HPDE6-E6E7 (cell line): ENCODE measurements at regions not wholly inside any gene's neighbourhood (a gene's known extent, or its start where the extent isn't known, plus 50 kb on each side); places are given as distances from the start of the nearest gene placed in this dataset.

Experiments used
- DNase-seq: peaks from one replicate; pipeline ENCODE4 v3.0.0; 2011; ENCODE audit warnings: missing footprints; ENCODE audit errors: extremely low spot score

DNA sequence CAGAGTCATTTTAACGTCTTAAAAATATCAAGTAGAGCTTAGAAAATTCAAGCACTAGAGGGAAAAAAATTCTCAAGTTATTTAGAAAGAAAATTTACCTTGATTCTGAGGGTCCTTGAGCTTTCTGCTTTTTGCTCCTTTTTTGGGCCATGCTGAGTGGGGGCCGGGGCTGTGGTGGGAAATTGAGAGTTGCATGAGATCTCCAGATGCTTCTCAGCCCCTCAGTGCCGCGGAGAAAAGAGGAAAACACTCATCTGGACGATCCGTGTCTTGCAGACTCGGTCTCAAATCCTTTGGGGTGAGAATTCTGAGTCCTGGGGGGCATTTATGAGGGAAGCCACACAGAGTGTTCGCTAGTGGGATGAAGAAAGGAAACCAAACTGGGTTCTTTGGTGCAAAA, 700.8 kb downstream of the TBC1D22A start:
- DNase-seq: no peak

DNA sequence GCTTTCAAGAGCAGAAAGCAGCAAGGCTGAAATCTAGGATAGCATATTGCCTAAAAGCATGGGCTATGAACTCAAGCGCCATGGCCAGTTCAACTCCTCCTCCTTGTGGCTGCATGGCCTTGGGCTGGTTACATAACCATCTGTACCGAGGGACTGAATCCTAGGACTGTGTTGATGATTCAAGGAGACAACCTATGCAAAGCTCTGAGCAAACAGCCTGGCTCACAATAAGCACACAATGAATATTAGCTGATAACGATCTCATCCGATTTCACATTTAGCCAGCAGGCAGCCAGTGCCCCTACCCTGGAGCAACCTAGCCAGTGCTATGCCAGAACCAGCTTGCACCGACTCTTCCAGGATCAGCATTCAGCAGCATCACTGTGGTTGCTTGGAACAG, 698.4 kb downstream of the TBC1D22A start:
- no peak for DNase-seq

DNA sequence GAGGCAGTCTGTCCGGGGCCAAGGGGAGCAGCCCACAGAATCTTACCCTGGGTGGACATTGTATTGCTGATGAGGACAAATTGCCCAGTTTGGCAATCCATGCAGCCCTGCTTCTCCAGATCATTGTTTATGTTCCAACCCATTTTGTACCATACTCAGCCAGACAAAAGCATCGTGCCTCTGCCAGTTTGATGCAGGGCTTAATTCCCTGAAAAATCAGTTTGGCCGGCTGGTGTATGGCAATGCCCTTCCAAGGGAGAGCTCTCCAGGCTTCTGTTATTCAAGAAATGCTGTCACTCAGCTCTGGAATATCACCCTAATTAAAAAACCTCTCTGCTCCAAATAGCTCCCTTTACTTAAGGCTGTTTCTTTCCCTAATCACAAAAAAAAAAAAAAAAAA, 697.7 kb downstream of the TBC1D22A start:
- no peak for DNase-seq

DNA sequence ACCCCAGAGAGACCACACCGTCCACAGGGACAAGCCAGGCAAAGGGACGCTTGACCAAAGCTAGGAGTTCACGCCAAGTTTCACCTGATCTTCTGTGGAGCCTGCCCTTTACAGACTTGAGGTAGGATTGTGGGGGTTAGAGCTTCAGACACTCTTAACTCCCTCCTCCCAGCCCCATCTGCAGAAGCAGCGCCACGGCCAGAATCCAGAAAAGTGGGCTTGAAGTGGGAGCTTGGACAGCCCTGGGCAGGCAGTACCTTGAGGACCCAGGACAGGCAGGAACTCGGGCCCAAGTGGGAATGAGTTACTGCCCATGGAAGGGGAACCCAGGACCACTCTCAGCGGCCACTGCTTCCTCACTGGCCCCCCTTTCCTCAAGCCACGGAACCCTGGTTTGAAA, 695.9 kb downstream of the TBC1D22A start:
- DNase-seq: no peak

DNA sequence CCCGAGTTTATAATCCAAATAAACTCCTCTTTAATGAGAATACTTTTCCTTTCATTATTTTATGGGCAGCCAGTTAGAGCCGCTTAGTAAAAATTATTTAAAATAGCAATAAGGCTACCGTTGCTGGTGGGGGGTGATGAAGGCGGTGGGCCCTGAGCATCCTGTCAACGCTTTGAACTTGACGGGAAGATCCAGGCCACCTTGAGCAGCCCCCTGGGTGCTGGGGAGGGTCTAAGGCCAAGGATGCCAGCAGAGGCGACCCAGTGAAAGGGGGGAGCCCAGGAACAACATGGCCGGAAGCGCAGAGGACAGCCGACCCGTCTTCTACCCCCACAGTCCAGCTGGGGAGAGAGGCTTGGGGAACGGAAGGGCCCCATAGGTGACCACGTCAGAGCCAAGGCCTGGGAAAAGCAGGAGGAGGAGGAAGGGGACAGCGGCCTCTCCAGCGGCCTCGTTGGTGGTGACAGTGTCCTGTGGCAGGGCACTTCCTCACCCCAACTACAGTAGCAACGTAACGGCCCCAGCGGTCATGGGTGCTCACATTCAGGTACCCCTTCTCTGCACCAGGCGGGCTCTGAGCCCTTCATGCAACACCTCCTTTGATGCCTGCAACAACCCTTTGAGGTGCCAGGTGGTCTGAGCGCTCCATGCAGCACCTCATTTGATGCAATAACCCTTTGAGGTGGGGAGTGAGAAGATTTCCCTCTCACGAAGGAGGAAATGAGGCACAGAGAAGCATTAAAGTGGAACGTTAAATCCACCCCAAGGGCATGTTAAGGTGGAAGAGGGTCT, 695.3 kb downstream of the TBC1D22A start:
- no peak for DNase-seq

DNA sequence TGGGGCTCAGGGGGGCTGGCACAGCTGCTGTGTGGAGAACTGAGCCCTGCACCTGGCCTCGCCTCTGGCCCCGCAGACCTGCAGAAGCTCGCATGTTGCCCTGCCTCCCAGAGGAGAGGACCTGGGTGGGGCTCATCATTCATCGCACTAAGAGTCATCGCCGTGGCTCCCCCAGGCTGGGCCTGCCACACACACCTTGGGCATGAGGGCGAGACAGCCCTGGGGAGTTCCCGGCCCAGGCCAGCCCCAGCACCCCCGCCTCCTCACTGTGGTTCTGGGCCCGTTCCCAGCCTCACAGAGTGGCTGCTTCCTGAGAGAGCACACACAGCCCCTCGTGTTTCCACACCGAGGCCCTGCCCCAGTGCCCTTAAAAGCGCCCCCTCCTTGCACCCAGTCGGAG, 694.6 kb downstream of the TBC1D22A start:
- DNase-seq: no peak

DNA sequence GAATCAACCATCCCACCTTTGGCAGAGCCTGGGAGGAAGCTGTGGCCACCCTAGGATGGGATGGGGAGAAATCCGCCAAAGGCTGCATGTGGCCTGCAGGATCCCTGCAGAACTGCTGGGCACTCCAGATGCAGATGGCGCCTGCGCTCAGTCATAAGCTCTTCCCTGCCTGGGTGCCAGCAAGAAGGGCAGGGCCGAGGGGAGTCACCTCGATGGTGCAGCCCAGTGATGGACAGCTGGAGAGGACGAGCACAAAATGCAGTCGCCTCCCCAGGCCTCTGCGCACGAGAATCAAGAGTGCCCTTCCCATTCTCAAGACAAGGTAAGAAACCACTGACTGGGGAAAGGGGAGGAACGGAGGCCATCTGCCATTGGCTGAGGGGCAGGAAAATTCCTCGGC, 693.6 kb downstream of the TBC1D22A start:
- no peak for DNase-seq

DNA sequence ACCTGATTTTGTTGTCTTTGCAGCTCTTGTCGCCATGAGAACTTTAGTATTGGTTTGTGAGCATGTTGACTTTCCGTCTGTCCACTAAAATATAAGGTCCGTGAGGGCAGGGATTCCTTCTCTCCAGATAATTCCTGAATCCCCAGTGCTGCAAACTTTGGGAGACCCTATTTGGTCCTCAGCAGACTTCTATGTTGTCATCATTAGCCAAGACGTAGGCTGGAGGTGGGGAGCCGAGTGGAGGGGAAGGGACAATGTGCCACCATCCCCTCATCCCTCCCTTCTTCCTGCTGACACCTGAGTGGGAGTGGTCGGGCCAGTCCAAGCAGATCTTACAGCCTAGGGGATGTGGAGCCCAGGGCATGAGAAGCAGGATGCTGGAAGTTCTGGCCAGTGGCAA, 690.6 kb downstream of the TBC1D22A start:
- DNase-seq: no peak

DNA sequence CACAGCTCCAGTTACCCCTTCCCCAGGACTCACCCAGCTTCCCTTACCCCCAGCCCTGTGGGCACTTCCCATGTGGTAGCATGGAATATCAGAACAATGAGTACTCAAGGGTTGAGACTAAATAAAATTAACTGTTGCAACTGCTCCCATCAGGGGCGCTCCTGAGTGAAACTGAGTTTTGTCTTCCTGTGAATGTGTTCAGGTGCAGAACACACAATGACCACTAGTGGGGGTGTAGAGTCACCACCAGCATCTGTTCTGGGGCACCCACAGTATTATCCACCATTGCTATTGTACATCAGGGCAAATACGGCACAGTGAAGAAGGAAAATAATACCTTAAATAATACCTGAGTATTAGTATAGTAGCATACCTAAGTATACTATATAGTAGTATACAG, 689.7 kb downstream of the TBC1D22A start:
- DNase-seq: no peak

DNA sequence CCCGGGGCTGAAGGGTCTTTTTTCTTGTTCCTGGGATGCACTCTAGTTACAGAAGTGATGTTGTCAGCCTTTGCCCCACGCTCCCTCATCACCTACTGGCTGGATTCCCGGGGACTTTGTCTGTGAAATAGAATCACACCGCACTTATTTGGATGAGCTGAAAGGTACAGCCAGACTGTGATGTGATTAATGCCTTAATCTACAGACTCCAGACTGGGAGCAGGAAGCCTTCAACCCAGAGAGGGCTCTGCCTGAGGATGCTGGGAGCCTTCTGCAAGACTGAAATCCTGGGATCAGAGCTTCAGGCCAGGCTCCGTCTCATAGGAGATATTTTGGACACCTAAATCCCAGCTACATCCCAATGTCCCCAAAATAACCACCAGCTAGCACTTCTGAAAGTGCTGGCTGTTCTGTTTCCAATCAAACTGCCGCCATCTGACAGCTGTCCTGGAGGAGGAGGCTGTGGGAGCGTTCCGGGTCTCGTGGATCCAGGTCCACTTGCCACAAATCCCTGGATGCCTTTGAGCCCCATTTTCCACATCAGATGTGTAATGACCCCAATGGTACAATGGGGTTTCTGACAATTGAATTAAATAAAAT, 688.5 kb downstream of the TBC1D22A start:
- DNase-seq: no peak

DNA sequence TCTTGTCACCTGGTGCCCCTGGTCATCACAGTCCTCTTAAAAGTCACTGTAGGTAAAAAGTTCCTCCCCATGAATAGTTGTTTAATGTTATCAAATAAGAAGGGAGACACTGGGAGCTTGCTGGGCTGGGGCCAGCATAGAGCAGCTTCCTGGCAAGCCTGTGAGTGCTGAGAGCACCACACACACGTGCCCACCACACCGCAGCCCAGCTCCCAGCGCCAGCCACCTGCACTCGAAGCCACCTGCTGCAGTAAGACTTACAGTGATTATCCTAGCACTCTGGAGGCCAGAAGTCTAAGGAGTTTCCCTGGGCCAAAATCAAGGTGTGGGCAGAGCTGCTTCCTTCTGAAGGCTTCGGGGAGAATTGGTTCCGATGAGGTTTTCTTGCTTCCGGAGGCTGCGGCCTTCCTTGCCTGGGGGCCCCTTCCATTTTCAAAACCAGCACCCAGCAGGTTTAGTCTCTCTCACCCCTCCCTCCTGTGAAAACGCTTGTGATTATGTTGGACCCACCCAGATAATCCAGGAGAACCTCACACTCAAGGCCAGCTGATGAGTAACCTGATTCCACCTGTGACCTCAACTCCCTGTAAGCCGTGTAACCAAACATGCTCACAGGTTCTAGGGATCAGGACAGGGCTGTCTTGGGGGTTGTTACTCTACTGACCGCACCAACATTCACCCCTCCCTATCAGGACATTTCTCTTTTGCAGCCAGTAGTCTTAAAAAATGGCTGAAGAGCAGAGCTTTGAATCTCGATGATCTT, 687.2 kb downstream of the TBC1D22A start:
- DNase-seq: no peak

DNA sequence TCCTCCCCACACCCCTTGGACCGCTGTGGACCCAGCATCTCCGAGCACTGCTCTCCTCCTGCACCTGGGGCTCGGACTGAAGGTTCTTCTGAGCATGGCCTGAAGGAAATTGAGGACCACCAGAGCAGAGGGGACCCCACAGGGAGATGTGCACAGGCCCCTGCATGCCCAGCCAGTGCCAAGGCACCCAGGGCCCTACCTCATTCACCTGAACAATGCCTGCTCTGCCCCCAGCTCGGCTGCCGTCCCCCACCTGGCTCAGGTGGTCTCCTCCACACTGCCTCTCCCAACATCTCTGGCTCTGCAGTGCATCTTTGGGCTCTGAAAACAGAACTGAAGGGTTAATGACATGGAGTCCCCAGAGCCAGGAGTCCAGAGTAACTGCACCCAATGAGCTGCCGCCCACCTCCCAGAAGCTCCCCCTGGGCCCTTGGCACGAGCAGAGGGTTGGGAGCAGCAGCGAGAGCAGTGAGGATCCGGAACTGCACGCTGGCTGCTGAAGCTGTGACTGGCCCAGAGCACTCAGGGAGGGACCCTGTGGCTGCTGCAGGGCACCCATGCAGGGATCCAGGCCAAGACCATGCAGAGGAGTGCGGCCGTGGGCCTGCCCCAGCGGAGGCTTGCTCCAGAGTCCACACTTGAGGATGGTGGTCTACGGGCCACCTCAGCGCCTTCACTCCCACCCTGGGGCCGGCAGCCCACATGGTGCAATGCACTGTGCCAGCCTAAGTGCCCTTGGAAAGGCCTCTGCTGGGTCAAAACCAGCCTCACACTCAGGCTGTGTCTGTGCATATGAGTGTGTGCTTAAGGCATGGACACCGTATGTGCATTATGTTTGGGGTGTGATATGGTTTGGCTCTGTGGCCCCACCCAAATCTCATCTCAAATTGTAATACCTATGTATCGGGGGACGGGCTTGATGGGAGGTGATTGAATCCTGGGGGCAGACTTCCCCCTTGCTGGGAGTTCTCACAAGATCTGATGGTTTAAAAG, 686.1 kb downstream of the TBC1D22A start:
- DNase-seq: no peak

DNA sequence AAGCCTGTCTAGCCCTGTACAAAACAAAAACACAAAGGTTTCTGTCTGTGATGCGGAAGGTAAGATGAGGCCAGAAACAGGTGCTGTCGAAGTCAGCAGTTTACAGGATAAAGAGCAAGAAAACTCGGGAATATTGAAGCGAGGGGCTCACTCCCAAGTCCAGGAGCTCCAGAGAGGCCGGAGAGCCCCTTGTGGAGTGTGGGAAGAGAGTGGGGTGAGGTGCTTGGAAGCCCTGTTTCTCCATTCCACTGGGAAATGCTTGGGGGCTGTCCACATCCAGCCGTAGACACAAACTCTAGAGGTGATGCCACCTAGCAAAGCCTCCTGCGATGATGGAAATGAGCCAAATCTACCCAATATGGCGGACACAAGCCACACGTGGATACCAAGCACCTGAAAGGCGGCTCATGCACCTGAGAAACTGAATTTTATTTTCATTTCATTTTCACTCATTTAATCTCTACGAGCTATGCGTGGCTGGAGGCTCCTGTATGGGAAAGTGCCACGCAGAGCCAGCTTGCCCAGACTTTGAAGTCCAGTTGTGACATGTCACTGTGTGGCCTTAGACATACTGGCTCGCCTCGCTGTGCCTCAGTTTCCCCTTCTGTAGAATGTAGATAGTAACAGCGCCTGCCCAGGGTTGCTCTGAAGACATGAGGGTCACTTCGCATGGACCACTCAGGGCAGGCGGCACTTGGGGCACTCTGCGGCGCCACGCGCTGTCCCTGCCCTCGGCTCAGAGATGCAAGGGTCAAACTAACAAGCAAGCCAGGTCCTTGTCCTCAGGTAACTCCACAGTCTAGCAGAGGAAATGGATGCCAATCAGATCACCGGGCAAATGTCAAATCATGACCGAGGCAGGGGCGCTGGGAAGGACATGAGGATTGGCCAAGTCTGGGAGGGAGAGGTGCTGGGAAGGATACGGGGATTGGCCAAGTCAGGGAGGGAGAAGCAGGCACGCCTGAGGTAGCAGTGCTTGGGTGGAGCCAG, 684.7 kb downstream of the TBC1D22A start:
- no peak for DNase-seq

DNA sequence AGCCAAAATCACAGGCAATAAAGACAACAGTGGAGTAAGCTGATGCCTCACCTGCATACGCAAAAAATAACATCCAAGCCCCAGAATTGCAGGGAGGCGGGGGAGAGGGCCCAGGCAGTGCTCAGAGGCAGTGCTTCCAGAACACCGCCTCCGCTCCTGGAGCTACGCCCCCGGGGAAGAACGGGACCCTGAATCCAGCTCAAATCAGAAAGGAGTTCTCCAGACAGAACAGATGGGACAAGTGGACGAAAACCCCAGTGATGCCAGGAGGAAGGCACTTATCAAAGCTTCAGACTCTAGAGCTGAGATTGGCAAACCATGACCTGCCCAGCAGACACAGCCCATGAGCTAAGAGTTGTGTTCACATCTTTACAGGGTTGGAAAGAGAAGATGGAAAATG, 683.9 kb downstream of the TBC1D22A start:
- no peak for DNase-seq

DNA sequence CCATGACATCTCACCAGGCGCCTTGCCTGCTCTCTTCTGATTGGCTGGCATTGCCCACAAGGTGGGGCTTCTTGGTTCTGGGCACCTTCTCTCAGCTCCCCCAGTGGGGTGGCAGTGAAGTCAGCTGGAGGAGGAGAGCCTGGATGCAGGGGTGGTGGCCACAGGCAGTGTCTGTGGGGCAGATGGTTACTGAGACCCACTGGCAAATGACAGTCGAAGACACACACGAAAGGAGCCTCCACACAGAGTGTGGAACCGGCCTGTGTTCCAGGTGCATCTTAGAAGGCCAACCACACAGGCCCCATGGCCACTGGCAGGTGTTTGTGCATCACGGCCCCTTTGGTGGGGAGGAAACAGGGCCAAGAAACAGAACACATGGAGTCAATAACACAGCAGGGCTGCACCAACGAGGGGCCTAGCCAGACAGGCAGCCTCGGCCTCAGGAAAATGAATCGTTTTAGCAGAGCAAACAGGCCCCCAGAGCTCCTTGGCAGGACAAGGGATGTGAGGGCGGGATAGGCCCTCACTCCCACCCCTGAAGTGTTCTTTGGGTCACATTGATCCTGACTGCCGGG, 683.4 kb downstream of the TBC1D22A start:
- no peak for DNase-seq

DNA sequence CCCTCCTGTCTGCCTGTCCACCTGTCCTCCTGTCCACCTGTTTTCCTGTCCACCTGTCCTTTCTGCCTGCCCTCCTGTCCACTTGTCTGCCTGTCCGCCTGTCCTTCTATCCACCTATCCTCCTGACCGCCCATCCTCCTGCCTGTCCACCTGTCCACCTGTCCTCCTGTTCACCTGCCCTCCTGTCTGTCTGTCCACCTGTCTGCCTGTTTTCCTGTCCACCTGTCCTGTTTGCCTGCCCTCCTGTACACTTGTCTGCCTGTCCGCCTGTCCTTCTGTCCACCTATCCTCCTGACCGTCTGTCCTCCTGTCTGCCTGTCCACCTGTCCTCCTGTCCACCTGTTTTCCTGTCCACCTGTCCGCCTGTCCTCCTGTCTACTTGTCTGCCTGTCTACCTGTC, 682.8 kb downstream of the TBC1D22A start:
- DNase-seq: no peak

DNA sequence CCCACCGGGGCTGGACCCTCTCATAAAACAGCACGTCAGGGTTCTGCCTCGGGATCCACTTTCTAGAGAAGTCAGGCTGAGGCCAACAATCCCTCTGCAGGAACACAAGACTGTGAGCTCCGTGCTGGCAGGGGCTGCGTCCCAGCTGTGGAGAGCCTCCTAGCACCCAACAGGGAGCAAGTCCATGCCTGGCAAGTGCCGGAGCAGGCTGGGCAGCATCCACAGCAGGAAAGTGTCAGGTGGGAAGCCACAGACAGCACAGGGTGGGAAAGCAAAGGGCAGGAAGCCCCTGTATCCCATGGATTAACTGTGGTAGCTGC, 682.3 kb downstream of the TBC1D22A start:
- no peak for DNase-seq

DNA sequence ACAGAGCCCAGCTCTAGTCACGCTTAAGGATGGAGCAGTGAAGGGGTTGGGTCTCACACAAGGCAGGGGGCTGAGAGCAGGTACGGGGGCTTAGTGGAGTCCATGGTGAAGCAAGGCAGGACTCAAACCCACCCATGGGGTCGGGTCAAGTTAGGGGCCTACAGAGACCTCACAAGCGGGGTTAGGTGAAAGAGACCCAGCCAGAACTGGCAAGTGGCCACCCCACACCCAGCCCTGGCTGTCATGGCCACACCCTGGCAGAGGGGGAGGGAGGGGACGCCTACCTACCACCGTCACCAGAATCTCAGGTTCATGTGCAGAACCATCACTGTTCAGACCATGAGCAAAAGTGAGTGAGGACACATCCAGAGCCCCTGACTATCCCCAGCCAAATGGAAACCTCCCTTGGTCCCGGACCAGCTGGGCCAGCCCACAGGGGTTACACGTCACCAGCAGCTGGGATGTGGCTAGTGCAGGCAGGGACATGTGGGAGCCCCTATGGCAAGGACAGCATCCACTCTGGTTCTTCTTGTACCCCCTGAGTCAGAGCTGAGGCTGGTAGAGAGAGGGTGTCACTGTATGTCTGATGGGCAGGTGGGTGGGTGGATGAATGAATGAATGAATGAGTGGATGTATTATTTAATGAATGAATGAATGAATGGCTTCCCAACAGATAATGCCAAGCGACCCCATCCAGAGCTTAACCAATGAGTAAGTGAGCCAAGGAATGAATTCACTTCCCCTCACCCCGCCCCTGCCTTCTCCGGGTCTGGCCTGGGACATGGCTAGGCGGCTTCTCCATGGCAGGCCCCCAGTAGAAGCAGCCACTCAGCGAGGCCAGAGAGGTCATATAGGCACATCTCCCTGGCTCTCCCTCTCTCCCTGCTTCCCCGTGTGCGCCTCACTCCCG, 681.6 kb downstream of the TBC1D22A start:
- DNase-seq: no peak

DNA sequence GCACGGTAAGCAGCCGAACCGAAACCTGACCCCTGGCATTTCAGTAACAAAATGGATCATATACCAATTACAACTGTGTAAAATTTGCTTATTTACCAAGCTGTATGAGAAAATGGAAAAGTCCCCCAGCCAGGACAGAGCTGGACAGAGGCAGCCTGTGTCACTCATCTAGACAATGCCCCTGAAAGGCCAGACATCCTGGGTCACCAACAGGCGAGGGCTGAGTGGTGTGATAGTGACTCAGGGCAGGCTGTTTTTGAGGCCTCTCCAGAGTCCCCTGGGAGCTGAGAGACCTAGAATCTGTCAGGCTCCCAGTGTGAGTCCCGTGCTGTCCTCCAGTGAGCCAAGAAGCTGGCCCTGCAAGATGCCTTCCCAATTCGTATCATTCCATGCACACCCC, 680.4 kb downstream of the TBC1D22A start:
- no peak for DNase-seq
